ENCODE measurements at regions not wholly inside any gene's neighbourhood (a gene's known extent, or its start where the extent isn't known, plus 50 kb on each side); places are given as distances from the start of the nearest gene placed in this dataset.

- no peaks in the 10 kb centered on the region for H3K79me1 ChIP-seq (ENCODE audit: low read depth, low read length)
- ChIA-PET POLR2A (ENCODE audit: partially characterized antibody) (no interaction called here), CTCF (ENCODE audit: partially characterized antibody) (interaction anchor here (1.0 to 2.4 kb wide), 8 partner anchors 11 to 251 kb away, joined by 3 to 11 read pairs (median 4); no protein-coding TSS in a partner anchor)
- H3K27me3 ChIP-seq (replicated peaks in 1 of 4; ENCODE audit: control insufficient read depth in 3 of 4, extremely low read depth in 1 of 4, insufficient read depth in 3 of 4, low read length in 3 of 4): no peaks in the 10 kb centered on the region
- 88% methylated on average over 5 of the region's 5 CpGs; no CpG with 5 or more reads in 1 of the 2 experiments for WGBS, 2 experiments (ENCODE audit: extremely low coverage in 1 of 2, insufficient coverage in 1 of 2, insufficient read length in 1 of 2, insufficient replicate concordance in 2 of 2, low coverage in 1 of 2, low lambda C conversion rate in 2 of 2, missing lambda C conversion rate in 1 of 2)
- no peaks in the 10 kb centered on the region for H3K36me3 ChIP-seq (ENCODE audit: control insufficient read depth in 2 of 4, insufficient read depth in 4 of 4, low read length in 3 of 4)
- H4K20me1 ChIP-seq (replicated peaks in 1 of 2; ENCODE audit: control insufficient read depth in 1 of 2, insufficient read depth in 2 of 2, low read length in 2 of 2): no peaks in the 10 kb centered on the region
- no peak overlapping the region for H2BK5ac ChIP-seq (ENCODE audit: low read depth, low read length)
- H2BK20ac ChIP-seq (ENCODE audit: low read length): no peak overlapping the region
- no peak overlapping the region for H3K9ac ChIP-seq (replicated peaks in 1 of 4; ENCODE audit: extremely low read depth in 1 of 4, low read depth in 3 of 4, low read length in 3 of 4)
- no peak overlapping the region for H3K18ac ChIP-seq (ENCODE audit: extremely low read depth, low read length)
- H2BK120ac ChIP-seq (replicated peaks; ENCODE audit: low read depth, low read length): no peak overlapping the region
- H3K23me2 ChIP-seq (ENCODE audit: low read depth, low read length): no peaks in the 10 kb centered on the region; the same call in 1 of the 2 replicates
- no peak overlapping the region for H3K23ac ChIP-seq (ENCODE audit: insufficient read length)
- no peak overlapping the region for H4K8ac ChIP-seq (ENCODE audit: extremely low read depth, insufficient read depth, low read length)
- H3K4ac ChIP-seq (replicated peaks; ENCODE audit: insufficient read length, low read depth, low read length): no peak overlapping the region
- H2AFZ ChIP-seq (ENCODE audit: low read length): no peak overlapping the region
- H3K4me1 ChIP-seq (replicated peaks in 1 of 4; ENCODE audit: control insufficient read depth in 3 of 4, insufficient read depth in 4 of 4, low read length in 3 of 4): peaks cover 0 to 7% (median 4%) of the 10 kb centered on the region in 4 experiments; a peak in 4 of 7 replicates
- H3K27ac ChIP-seq (ENCODE audit: low read depth, low read length): no peak overlapping the region
- no peak for TF ChIP-seq GTF2F1 (IDR thresholded peaks at IDR 0.05; ENCODE audit: borderline replicate concordance, low read depth, low read length)
- no peak for TF ChIP-seq YY1 (IDR thresholded peaks at IDR 0.05; ENCODE audit: low read depth, low read length)
- no peak for TF ChIP-seq SUZ12 (IDR thresholded peaks at IDR 0.05; ENCODE audit: low read length)
- TF ChIP-seq EP300 (IDR thresholded peaks at IDR 0.05; ENCODE audit: borderline replicate concordance in 1 of 2, low read depth in 2 of 2, low read length in 2 of 2): no peak
- TF ChIP-seq, protein P1, sequence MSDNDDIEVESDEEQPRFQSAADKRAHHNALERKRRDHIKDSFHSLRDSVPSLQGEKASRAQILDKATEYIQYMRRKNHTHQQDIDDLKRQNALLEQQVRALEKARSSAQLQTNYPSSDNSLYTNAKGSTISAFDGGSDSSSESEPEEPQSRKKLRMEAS (IDR thresholded peaks at IDR 0.05): no peak
- no peak for TF ChIP-seq MAFK (IDR thresholded peaks at IDR 0.05; ENCODE audit: low read depth, low read length)
- no peak for TF ChIP-seq HDAC2 (IDR thresholded peaks at IDR 0.05; ENCODE audit: borderline replicate concordance in 1 of 2, low read depth in 2 of 2, low read length in 2 of 2)
- H2BK15ac ChIP-seq (ENCODE audit: low read length): no peak overlapping the region
- H3K4me3 ChIP-seq (ENCODE audit: extremely low read depth in 1 of 4, insufficient read depth in 2 of 4, low read depth in 3 of 4, low read length in 4 of 4): no peak overlapping the region
- H3K9me3 ChIP-seq (ENCODE audit: insufficient read depth in 2 of 2, low read depth in 1 of 2, low read length in 1 of 2): no peaks in the 10 kb centered on the region
- H3K14ac ChIP-seq (ENCODE audit: insufficient read length): no peak overlapping the region
- H4K91ac ChIP-seq (replicated peaks; ENCODE audit: insufficient read length, low read length): no peak overlapping the region
- no peak overlapping the region for H2BK12ac ChIP-seq (ENCODE audit: low read depth, low read length)
- no peak for FAIRE-seq
- H3K56ac ChIP-seq (replicated peaks; ENCODE audit: insufficient read length, low read depth, low read length): no peak overlapping the region
- H3K4me2 ChIP-seq (ENCODE audit: insufficient read depth in 1 of 2, low read depth in 2 of 2, low read length in 2 of 2): no peak overlapping the region
- DNase-seq (ENCODE audit: low read depth in 1 of 2, low spot score in 2 of 2): no peak
- H3K79me2 ChIP-seq (ENCODE audit: control insufficient read depth in 1 of 2, insufficient read depth in 2 of 2, low read length in 2 of 2): no peaks in the 10 kb centered on the region
- no peak overlapping the region for H2AK5ac ChIP-seq (ENCODE audit: low read depth, low read length)
- no peak overlapping the region for H4K5ac ChIP-seq (ENCODE audit: insufficient read length, low read depth, low read length)
Measured at GRCh38 chr2:60320724-60321123, 232.7 kb downstream of the BCL11A start.
